IPS-15b (cell line): ENCODE measurements at regions not wholly inside any gene's neighbourhood (a gene's known extent, or its start where the extent isn't known, plus 50 kb on each side); places are given as distances from the start of the nearest gene placed in this dataset.

ENCODE experiments used
- H3K27me3 ChIP-seq: one replicate; pipeline ENCODE4 v1.6.1; 2013; ENCODE audit warnings: low read length; ENCODE audit not compliant: control insufficient read depth, insufficient read depth
- H3K36me3 ChIP-seq: one replicate; pipeline ENCODE4 v1.6.1; 2013; ENCODE audit warnings: low read length; ENCODE audit not compliant: control insufficient read depth, insufficient read depth
- H3K4me1 ChIP-seq: one replicate; pipeline ENCODE4 v1.6.1; 2013; ENCODE audit warnings: mild to moderate bottlenecking, low read length; ENCODE audit not compliant: control insufficient read depth, insufficient read depth
- H3K4me3 ChIP-seq: one replicate; pipeline ENCODE4 v1.5.1; 2013; ENCODE audit warnings: low read depth, low read length
- H3K9ac ChIP-seq: one replicate; pipeline ENCODE4 v1.6.1; 2013; ENCODE audit warnings: low read depth, mild to moderate bottlenecking, low read length
- H3K9me3 ChIP-seq: one replicate; pipeline ENCODE4 v1.6.1; 2013; ENCODE audit warnings: mild to moderate bottlenecking, low read length; ENCODE audit not compliant: control insufficient read depth, insufficient read depth

GRCh38 chr5:2914022-2914661 lies 162.7 kb upstream of the IRX2 start:
- Histone ChIP-seq H3K36me3 (no peaks in the 10 kb centered on the region), H3K4me3 (peak overlapping the region; percentile 20), H3K4me1 (peaks cover 8% of the 10 kb centered on the region), H3K27me3 (peaks cover 10% of the 10 kb centered on the region), H3K9me3 (no peaks in the 10 kb centered on the region), H3K9ac (no peak overlapping the region)

DNA sequence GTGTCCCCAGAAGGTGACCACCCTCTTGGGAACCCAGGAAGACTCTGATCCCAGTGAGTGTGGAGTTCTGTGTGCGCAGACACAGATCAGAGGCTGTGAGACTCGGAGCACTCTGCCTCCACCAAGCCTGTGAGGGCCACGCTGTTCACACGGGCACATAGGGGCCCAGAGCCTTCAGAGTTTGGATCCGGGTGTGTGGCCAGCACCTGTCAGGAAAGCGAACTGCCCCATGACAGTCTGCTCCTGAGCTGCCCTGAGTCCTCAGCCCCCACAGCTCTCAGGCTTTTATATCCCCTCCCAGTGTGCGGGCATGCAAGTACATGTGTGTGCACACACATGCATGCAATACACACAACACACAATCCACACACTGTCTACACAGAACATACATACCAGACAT lies 161.8 kb upstream of the IRX2 start:
- no peaks in the 10 kb centered on the region for H3K36me3 ChIP-seq
- H3K9ac ChIP-seq, result no peak overlapping the region
- H3K4me3 ChIP-seq, result no peak overlapping the region
- H3K4me1 ChIP-seq, result peaks cover 8% of the 10 kb centered on the region
- no peaks in the 10 kb centered on the region for H3K9me3 ChIP-seq
- H3K27me3 ChIP-seq, result peaks cover 10% of the 10 kb centered on the region

DNA sequence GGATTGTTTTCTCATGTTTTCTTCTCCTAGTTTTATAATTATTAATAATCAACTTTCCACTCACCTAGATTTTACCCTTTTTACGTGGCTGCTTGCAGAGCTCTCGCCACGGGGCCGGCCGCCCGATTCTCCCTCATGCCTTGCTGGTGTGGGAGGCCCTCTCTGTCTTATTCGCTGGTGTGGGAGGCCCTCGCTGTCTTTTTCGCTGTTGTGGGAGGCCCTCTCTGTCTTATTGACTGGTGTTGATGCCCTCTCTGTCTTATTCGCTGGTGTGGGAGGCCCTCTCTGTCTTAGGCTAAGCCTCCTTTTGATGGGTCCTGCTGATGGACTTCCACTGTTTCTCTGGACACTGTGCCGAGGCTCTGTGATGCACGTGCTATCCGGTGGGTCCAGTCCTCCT lies 161.3 kb upstream of the IRX2 start:
- Histone ChIP-seq H3K4me3 (no peak overlapping the region), H3K9ac (no peak overlapping the region), H3K27me3 (peaks cover 10% of the 10 kb centered on the region), H3K4me1 (peaks cover 8% of the 10 kb centered on the region), H3K36me3 (no peaks in the 10 kb centered on the region), H3K9me3 (no peaks in the 10 kb centered on the region)

DNA sequence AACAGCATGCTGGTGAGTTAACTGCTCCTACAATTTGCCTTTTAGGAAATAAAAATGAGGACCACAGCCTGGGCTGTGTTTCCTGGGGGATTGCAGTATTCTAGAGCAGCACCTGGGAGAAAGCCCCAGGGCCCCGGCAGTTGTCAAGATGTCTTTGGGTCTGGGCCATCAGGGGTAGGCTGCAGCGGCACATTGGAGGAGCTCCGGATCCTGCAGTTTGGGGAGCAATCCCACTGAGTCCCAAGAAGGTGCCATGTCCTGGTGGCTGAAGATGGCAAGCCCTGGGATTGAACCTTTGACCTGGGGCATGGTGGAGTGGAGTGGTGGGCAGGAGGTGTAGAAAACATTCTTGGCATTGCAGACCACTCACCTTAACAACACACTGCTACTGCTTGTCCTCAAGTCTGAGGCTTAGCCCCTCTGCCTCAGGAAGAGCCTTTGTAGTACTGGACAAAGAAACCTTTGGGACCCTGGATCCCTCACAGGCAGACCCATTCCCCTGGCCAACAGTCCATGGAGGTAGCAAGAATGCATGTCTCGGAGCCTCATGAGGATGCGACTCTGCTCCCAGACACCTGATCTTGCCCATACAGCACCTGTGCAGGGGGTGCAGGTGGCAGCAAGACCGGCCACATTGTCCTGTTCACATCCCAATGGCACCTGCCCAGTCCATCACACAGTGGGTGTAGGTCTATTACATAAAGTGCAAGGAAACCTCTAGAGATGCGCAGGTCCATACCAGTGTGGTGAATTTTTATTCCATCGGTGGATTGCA lies 159.1 kb upstream of the IRX2 start:
- Histone ChIP-seq H3K36me3 (no peaks in the 10 kb centered on the region), H3K4me3 (no peak overlapping the region), H3K4me1 (peaks cover 3% of the 10 kb centered on the region), H3K9ac (no peak overlapping the region), H3K27me3 (peaks cover 10% of the 10 kb centered on the region), H3K9me3 (no peaks in the 10 kb centered on the region)

DNA sequence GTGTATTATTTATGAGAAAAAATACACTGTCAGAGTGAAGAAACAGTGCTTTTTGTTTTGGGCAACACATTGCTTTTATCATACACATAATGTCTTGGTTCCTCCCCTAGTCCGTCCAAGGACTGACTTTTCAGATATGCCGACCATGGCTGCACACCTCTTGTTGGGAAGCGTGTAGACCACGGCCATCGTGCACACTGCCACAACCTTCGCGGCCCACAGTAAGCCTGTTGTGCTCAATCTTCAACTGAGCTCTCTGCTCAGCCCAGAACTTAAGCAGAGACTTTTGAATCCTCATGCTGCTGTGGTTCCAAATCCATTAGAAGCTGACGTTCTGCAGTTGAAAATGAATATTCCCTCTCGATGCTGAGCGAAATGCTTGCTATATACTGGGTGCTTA lies 157.6 kb upstream of the IRX2 start:
- Histone ChIP-seq H3K9ac (no peak overlapping the region), H3K4me3 (no peak overlapping the region), H3K4me1 (no peaks in the 10 kb centered on the region), H3K9me3 (no peaks in the 10 kb centered on the region), H3K36me3 (no peaks in the 10 kb centered on the region), H3K27me3 (peaks cover 14% of the 10 kb centered on the region)

- Histone ChIP-seq H3K27me3 (peaks cover 9% of the 10 kb centered on the region), H3K36me3 (no peaks in the 10 kb centered on the region), H3K4me3 (no peak overlapping the region), H3K9ac (no peak overlapping the region), H3K4me1 (no peaks in the 10 kb centered on the region), H3K9me3 (no peaks in the 10 kb centered on the region)
These were observed 156.6 kb upstream of the IRX2 start for GRCh38 chr5:2908086-2908485.

DNA sequence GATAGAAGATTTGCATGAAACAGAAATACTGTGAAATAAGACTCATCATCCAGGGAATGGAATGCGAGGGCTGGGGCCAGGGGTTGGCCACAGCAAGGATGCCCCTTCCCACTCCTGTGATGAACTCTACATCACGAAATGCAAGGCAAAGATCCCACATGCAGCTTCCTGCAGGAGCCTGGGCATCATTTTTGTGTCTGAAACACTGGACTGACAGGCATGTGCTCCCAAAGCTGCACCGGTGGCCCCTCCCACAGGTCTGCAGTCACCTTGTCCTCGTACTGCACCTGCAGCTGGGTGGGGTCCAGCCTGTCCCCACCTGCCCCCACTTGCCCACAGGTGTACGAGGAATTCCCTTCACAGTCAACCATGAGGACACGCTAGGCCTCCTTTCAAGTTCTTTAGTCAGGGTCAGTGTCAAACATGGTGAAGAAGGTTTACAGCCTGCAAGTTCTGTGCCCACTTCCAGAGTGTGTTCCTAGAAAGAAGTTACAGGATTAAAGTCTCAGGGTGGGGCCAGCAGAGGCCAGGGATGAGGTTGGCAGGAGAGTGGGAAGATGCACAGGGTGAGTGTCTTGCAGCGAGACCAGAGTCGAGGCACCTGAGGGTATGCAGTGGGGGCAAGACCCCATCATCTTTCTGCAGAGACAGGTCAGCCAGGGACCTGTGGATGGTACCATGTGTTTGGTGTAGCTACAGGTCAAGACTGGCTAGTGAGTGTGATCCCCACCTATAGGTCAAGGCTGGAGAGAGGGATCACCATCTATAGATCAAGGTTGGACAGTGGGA lies 155.0 kb upstream of the IRX2 start:
- Histone ChIP-seq H3K4me1 (no peaks in the 10 kb centered on the region), H3K4me3 (no peak overlapping the region), H3K9ac (no peak overlapping the region), H3K9me3 (no peaks in the 10 kb centered on the region), H3K27me3 (peaks cover 9% of the 10 kb centered on the region), H3K36me3 (no peaks in the 10 kb centered on the region)

DNA sequence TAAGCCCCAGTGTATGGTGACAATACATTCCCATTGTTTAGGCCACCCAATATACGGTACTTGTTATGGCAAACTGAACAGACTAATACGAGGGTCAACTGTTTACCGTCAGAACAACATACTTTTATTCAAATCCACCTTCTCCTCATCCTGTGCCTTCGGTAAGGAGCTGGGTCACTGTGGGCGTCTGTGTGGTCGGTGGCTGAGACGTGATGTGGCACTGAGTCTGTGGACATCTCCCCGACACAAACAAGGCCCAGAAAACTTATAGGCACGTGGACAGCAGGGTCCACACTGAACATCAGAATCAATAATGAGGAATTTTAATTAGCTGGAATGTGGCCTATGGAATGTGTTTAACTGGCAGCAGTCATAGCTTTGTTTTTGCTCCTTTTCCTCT lies 154.3 kb upstream of the IRX2 start:
- Histone ChIP-seq H3K4me1 (no peaks in the 10 kb centered on the region), H3K27me3 (peaks cover 9% of the 10 kb centered on the region), H3K9ac (no peak overlapping the region), H3K4me3 (no peak overlapping the region), H3K36me3 (no peaks in the 10 kb centered on the region), H3K9me3 (no peaks in the 10 kb centered on the region)

DNA sequence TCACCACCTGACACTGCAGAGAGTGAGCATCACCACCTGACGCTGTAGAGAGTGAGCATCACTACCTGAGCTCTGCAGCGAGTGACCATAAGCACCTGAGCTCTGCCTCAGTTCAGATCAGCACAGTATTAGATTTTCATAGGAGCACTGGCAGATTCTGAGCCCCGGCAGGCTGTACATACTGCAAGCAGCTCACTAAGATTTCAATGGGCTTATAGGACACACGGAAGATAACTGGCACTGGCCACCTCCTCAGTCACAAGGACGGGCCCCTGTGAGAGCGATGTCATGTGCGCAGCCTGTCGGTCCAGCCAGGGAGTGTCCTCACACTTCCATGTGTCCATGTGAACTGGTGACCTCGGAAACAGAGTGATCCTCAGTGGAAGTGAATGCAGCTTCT lies 153.5 kb upstream of the IRX2 start:
- Histone ChIP-seq H3K27me3 (peaks cover 9% of the 10 kb centered on the region), H3K9ac (no peak overlapping the region), H3K4me1 (no peaks in the 10 kb centered on the region), H3K36me3 (no peaks in the 10 kb centered on the region), H3K4me3 (no peak overlapping the region), H3K9me3 (no peaks in the 10 kb centered on the region)

DNA sequence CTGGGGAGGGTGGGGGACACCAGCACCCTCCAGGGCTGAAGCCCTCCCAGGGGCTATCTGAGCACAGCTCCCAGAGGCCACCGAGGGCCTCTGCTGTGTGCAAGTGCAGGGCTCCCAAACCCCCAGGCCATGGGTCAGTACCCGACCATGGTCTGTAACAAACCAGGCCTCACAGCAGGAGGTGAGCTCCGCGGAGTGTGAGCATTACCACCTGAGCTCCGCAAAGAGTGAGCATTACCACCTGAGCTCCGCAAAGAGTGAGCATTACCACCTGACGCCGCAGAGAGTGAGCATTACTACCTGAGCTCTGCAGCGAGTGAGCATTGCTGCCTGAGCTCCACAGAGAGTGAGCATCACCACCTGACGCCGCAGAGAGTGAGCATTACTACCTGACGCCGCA lies 152.9 kb upstream of the IRX2 start:
- H3K36me3 ChIP-seq, result no peaks in the 10 kb centered on the region
- H3K4me1 ChIP-seq, result no peaks in the 10 kb centered on the region
- no peaks in the 10 kb centered on the region for H3K9me3 ChIP-seq
- peaks cover 9% of the 10 kb centered on the region for H3K27me3 ChIP-seq
- H3K9ac ChIP-seq, result no peak overlapping the region
- no peak overlapping the region for H3K4me3 ChIP-seq

- H3K9me3 ChIP-seq, result no peaks in the 10 kb centered on the region
- no peak overlapping the region for H3K9ac ChIP-seq
- no peak overlapping the region for H3K4me3 ChIP-seq
- H3K36me3 ChIP-seq, result no peaks in the 10 kb centered on the region
- H3K27me3 ChIP-seq, result peaks cover 9% of the 10 kb centered on the region
- H3K4me1 ChIP-seq, result no peaks in the 10 kb centered on the region
These were observed 152.2 kb upstream of the IRX2 start for GRCh38 chr5:2903451-2904395.
